Panc1 (cell line): ENCODE measurements at regions not wholly inside any gene's neighbourhood (a gene's known extent, or its start where the extent isn't known, plus 50 kb on each side); places are given as distances from the start of the nearest gene placed in this dataset.

ENCODE experiments used
- ATAC-seq: fragments of 200-7000 bp; cut with Tn5 transposase; 2 replicates; pipeline ENCODE4 v1.9.1; 2020; ENCODE audit warnings: mild to moderate bottlenecking, moderate library complexity
- BruUV-seq: library from RNA; stranded (reverse); fragments of 400-500 nt; replicated peaks from 2 replicates; lab custom pipeline; 2021; lab: Mats Ljungman, UMichigan
- CTCF ChIA-PET: fragments of 300-600 bp; sonication (Branson Sonifier 250); formaldehyde crosslinking; loops from one replicate; lab custom pipeline; 2022; ENCODE audit warnings: antibody characterized with exemption; lab: Charles Lee
- POLR2A ChIA-PET: fragments of 300-600 bp; sonication (Branson Sonifier 250); formaldehyde crosslinking; loops from one replicate; lab custom pipeline; 2022; ENCODE audit warnings: antibody characterized with exemption; lab: Charles Lee
- DNase-seq: peaks from one replicate; pipeline ENCODE4 v3.0.0-alpha.2; 2010; ENCODE audit warnings: low read depth, low spot score
- H3K27ac ChIP-seq: 2 replicates; pipeline ENCODE4 v1.5.1; 2011; ENCODE audit warnings: mild to moderate bottlenecking, low read length, inconsistent platforms
- H3K27me3 ChIP-seq: fragments of 200-500 bp; sonication (Bioruptor generic); 2 replicates; pipeline ENCODE4 v1.6.0; 2014; ENCODE audit warnings: low read length, inconsistent platforms; ENCODE audit not compliant: control insufficient read depth, insufficient read depth
- H3K36me3 ChIP-seq: fragments of 200-500 bp; sonication (Bioruptor generic); 2 replicates; pipeline ENCODE4 v1.5.1; 2014; ENCODE audit warnings: inconsistent platforms, mild to moderate bottlenecking, low read length, moderate library complexity; ENCODE audit not compliant: control insufficient read depth, insufficient read depth
- H3K4me1 ChIP-seq: 2 replicates; pipeline ENCODE4 v1.5.1; 2011; ENCODE audit warnings: inconsistent platforms, mild to moderate bottlenecking, low read length, moderate library complexity; ENCODE audit not compliant: control insufficient read depth, insufficient read depth
- H3K4me3 ChIP-seq, 2 experiments: 2 replicates each; pipeline ENCODE4 v1.5.1; 2011 to 2012; ENCODE audit warnings: low read depth in 2 of 2, low read length in 2 of 2, mild to moderate bottlenecking in 2 of 2, inconsistent platforms in 1 of 2, moderate library complexity in 1 of 2
- H3K9me3 ChIP-seq: fragments of 200-500 bp; sonication (Bioruptor generic); 2 replicates; pipeline ENCODE4 v1.5.1; 2014; ENCODE audit warnings: low read depth, mild to moderate bottlenecking, inconsistent platforms, low read length, moderate library complexity; ENCODE audit not compliant: control insufficient read depth, insufficient read depth
- POLR2AphosphoS5 ChIP-seq: IDR thresholded peaks from 2 replicates; pipeline ENCODE4 v1.6.1; 2012; ENCODE audit warnings: mild to moderate bottlenecking, low read depth, low read length, moderate library complexity
- REST ChIP-seq, 2 experiments: IDR thresholded peaks; 2 replicates each; pipeline ENCODE4 v1.6.1; 2011 to 2012; ENCODE audit warnings: low read depth in 2 of 2, control low read depth in 1 of 2, low read length in 1 of 2, mild to moderate bottlenecking in 1 of 2, moderate library complexity in 1 of 2; ENCODE audit not compliant: insufficient read depth in 1 of 2
- SIN3A ChIP-seq: IDR thresholded peaks from 2 replicates; pipeline ENCODE4 v1.6.1; 2012; ENCODE audit warnings: low read depth, mild to moderate bottlenecking, low read length, moderate library complexity, borderline replicate concordance; ENCODE audit not compliant: insufficient read depth
- TCF7L2 ChIP-seq: IDR thresholded peaks from 2 replicates; pipeline ENCODE4 v1.6.1; 2011; ENCODE audit warnings: mild to moderate bottlenecking, low read depth, low read length, inconsistent platforms
- in situ Hi-C: cut with HindIII; loops from 2 replicates; pipeline ENCODE4 v1.10.0; 2016; ENCODE audit warnings: low sequenced_read_pairs, low pct_unique_long_range_greater_than_20kb
- intact Hi-C: fragments of 100-400 bp; cut with micrococcal nuclease; formaldehyde crosslinking; loops from one replicate; pipeline ENCODE4 v1.10.0; 2022; ENCODE audit not compliant: unreplicated experiment
- TF ChIP-seq, protein P1 (sequence below): fragments of 450-650 bp; IDR thresholded peaks from 2 replicates; pipeline ENCODE4 v1.5.1; 2017; ENCODE audit warnings: mild to moderate bottlenecking

GRCh38 chr20:48454671-48455490 is 372.9 kb downstream of the PREX1 start:
- intact Hi-C loops = no loop called here
- no peaks in the 10 kb centered on the region for H3K4me1 ChIP-seq
- ChIA-PET CTCF (no interaction called here), POLR2A (no interaction called here)
- no peak overlapping the region for H3K27ac ChIP-seq
- H3K27me3 ChIP-seq = peaks cover 3% of the 10 kb centered on the region; the same call in 1 of the 2 replicates
- ATAC-seq = no peak
- no TSS peak for BruUV-seq
- TF ChIP-seq TCF7L2 = no peak
- TF ChIP-seq, protein P1, sequence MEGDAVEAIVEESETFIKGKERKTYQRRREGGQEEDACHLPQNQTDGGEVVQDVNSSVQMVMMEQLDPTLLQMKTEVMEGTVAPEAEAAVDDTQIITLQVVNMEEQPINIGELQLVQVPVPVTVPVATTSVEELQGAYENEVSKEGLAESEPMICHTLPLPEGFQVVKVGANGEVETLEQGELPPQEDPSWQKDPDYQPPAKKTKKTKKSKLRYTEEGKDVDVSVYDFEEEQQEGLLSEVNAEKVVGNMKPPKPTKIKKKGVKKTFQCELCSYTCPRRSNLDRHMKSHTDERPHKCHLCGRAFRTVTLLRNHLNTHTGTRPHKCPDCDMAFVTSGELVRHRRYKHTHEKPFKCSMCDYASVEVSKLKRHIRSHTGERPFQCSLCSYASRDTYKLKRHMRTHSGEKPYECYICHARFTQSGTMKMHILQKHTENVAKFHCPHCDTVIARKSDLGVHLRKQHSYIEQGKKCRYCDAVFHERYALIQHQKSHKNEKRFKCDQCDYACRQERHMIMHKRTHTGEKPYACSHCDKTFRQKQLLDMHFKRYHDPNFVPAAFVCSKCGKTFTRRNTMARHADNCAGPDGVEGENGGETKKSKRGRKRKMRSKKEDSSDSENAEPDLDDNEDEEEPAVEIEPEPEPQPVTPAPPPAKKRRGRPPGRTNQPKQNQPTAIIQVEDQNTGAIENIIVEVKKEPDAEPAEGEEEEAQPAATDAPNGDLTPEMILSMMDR = no peak
- no peak for TF ChIP-seq POLR2AphosphoS5
- TF ChIP-seq SIN3A = no peak
- TF ChIP-seq REST (IDR thresholded peaks at IDR 0.05; ENCODE audit: insufficient read depth in 1 of 2, low read depth in 2 of 2, low read length in 1 of 2) = no peak
- no peaks in the 10 kb centered on the region for H3K36me3 ChIP-seq
- H3K4me3 ChIP-seq = no peak overlapping the region
- in situ Hi-C loops = no loop called here
- no peak for DNase-seq
- no peaks in the 10 kb centered on the region for H3K9me3 ChIP-seq

DNA sequence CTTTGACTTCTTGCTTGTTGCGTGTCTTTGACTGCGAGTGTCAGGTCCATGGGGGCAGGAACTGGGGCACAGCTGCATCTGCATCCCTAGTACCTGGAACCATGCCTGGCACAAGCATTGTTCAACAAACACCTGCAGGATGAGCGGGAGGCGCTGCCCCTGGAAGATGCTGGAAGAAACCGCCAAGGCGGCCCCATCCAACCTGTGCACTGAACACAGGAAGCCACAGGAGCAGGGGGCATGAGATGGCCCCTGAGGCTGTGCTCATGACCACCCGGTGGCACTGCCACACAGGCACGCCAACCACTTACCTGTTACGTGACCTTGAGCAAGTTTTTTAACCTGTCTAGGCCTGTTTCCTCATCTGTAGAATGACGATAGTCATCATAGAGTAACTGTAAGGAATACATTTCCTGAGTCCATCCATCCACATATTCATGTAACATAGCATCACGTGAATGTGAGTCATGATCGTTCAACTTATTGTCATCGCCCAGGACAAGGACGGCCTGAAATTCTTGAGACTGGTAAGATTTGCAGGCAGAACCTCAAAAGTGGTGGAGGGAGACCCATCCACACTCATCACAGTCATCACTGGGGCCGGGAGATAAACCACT is 374.2 kb downstream of the PREX1 start:
- no peak for TF ChIP-seq SIN3A
- TF ChIP-seq TCF7L2 = no peak
- no peak for TF ChIP-seq REST (IDR thresholded peaks at IDR 0.05; ENCODE audit: insufficient read depth in 1 of 2, low read depth in 2 of 2, low read length in 1 of 2)
- TF ChIP-seq, protein P1 = no peak
- no peak for TF ChIP-seq POLR2AphosphoS5
- ATAC-seq (no peak), DNase-seq (no peak)
- Histone ChIP-seq H3K4me1 (no peaks in the 10 kb centered on the region), H3K9me3 (no peaks in the 10 kb centered on the region), H3K27ac (no peak overlapping the region), H3K4me3 (no peak overlapping the region), H3K36me3 (no peaks in the 10 kb centered on the region), H3K27me3 (peaks cover 3% of the 10 kb centered on the region; the same call in 1 of the 2 replicates)
- ChIA-PET POLR2A (no interaction called here), CTCF (no interaction called here)
- intact Hi-C loops (no loop called here), in situ Hi-C loops (no loop called here)
- no TSS peak for BruUV-seq
